Mesothelial cell of epicardium (in vitro differentiated cells): ENCODE measurements at regions not wholly inside any gene's neighbourhood (a gene's known extent, or its start where the extent isn't known, plus 50 kb on each side); places are given as distances from the start of the nearest gene placed in this dataset.

Source experiments
- DNase-seq, 2 experiments: peaks; one replicate each; pipeline ENCODE4 v3.0.0; 2021; ENCODE audit warnings: low spot score in 2 of 2; ENCODE audit not compliant: unreplicated experiment in 2 of 2
- H3K27ac Mint-ChIP-seq: 2 replicates; pipeline ENCODE4 v1.8.0; 2021; ENCODE audit warnings: mixed read lengths
- H3K27me3 Mint-ChIP-seq: 2 replicates; pipeline ENCODE4 v1.8.0; 2021; ENCODE audit warnings: low read depth, mixed read lengths
- H3K36me3 Mint-ChIP-seq: 2 replicates; pipeline ENCODE4 v1.8.0; 2021; ENCODE audit warnings: mixed read lengths
- H3K4me1 Mint-ChIP-seq: 2 replicates; pipeline ENCODE4 v1.8.0; 2021; ENCODE audit warnings: mixed read lengths
- H3K4me3 Mint-ChIP-seq: 2 replicates; pipeline ENCODE4 v1.8.0; 2021; ENCODE audit warnings: mild to moderate bottlenecking, moderate library complexity, mixed read lengths
- H3K9me3 Mint-ChIP-seq: 2 replicates; pipeline ENCODE4 v1.8.0; 2021; ENCODE audit warnings: mixed read lengths
- CTCF ChIP-seq: fragments of 200-600 bp; sonication (generic); IDR thresholded peaks from one replicate; pipeline ENCODE4 v1.5.0; 2021; ENCODE audit warnings: antibody characterized with exemption; ENCODE audit not compliant: unreplicated experiment

- Mint-ChIP-seq H3K4me3 (no peak overlapping the region), H3K4me1 (no peaks in the 10 kb centered on the region), H3K36me3 (no peaks in the 10 kb centered on the region), H3K9me3 (peaks cover 6% of the 10 kb centered on the region), H3K27ac (no peak overlapping the region), H3K27me3 (peaks cover 16% of the 10 kb centered on the region)
- no peak for TF ChIP-seq CTCF
- no peak for DNase-seq
Observed at GRCh38 chr3:137224464-137224863, 266.7 kb downstream of the IL20RB start.

GRCh38 chr3:137242836-137243400 is 285.1 kb downstream of the IL20RB start:
- H3K36me3 Mint-ChIP-seq = no peaks in the 10 kb centered on the region
- no peak for TF ChIP-seq CTCF
- H3K27ac Mint-ChIP-seq = no peak overlapping the region
- H3K4me3 Mint-ChIP-seq = no peak overlapping the region
- DNase-seq = no peak
- no peaks in the 10 kb centered on the region for H3K4me1 Mint-ChIP-seq
- peaks cover 7% of the 10 kb centered on the region for H3K27me3 Mint-ChIP-seq
- no peaks in the 10 kb centered on the region for H3K9me3 Mint-ChIP-seq

GRCh38 chr3:137246491-137246890 is 288.7 kb downstream of the IL20RB start:
- Mint-ChIP-seq H3K9me3 (peaks cover 5% of the 10 kb centered on the region), H3K36me3 (no peaks in the 10 kb centered on the region), H3K27me3 (peaks cover 4% of the 10 kb centered on the region), H3K4me3 (no peak overlapping the region), H3K4me1 (no peaks in the 10 kb centered on the region), H3K27ac (no peak overlapping the region)
- DNase-seq = no peak
- TF ChIP-seq CTCF = no peak

GRCh38 chr3:137249311-137249940 is 291.6 kb downstream of the IL20RB start:
- Mint-ChIP-seq H3K9me3 (peaks cover 24% of the 10 kb centered on the region), H3K4me1 (no peaks in the 10 kb centered on the region)

GRCh38 chr3:137259089-137259488 is 301.3 kb downstream of the IL20RB start:
- Mint-ChIP-seq H3K27ac (no peak overlapping the region), H3K36me3 (no peaks in the 10 kb centered on the region), H3K4me3 (no peak overlapping the region), H3K9me3 (peaks cover 9% of the 10 kb centered on the region), H3K4me1 (peaks cover 1% of the 10 kb centered on the region), H3K27me3 (peaks cover 3% of the 10 kb centered on the region)
- TF ChIP-seq CTCF = no peak
- no peak for DNase-seq

More at GRCh38 chr3:137249311-137249940, 291.6 kb downstream of the IL20RB start:
- TF ChIP-seq CTCF = no peak
- no peaks in the 10 kb centered on the region for H3K27me3 Mint-ChIP-seq
- H3K27ac Mint-ChIP-seq = no peak overlapping the region
- H3K36me3 Mint-ChIP-seq = no peaks in the 10 kb centered on the region
- H3K4me3 Mint-ChIP-seq = no peak overlapping the region
- no peak for DNase-seq
